IPS-NIHi7 (cell line): ENCODE measurements at regions not wholly inside any gene's neighbourhood (a gene's known extent, or its start where the extent isn't known, plus 50 kb on each side); places are given as distances from the start of the nearest gene placed in this dataset.
A peak's percentile ranks its signal among the peaks of the same experiment; 100 is the strongest.

ENCODE experiments used
- DNase-seq: peaks from one replicate; pipeline ENCODE4 v3.0.0; 2012; ENCODE audit warnings: mixed read lengths; ENCODE audit errors: extremely low spot score

GRCh38 chr7:31175672-31176071 lies 123.6 kb downstream of the ADCYAP1R1 start:
- DNase-seq, result peak; percentile 39

- no peak for DNase-seq
Observed at GRCh38 chr7:31171984-31172383, 119.9 kb downstream of the ADCYAP1R1 start.

GRCh38 chr7:31171216-31171785 lies 119.2 kb downstream of the ADCYAP1R1 start:
- DNase-seq, result no peak
